ENCODE measurements at regions not wholly inside any gene's neighbourhood (a gene's known extent, or its start where the extent isn't known, plus 50 kb on each side); places are given as distances from the start of the nearest gene placed in this dataset.

- no peak for TF ChIP-seq CTCF (conservative IDR thresholded peaks at IDR 0.05; ENCODE audit: low read depth in 2 of 2)
- TF ChIP-seq EZH2phosphoT487 (IDR thresholded peaks at IDR 0.05; ENCODE audit: unreplicated experiment): no peak
- TF ChIP-seq EZH2 (IDR thresholded peaks at IDR 0.05; ENCODE audit: low read depth, unreplicated experiment): no peak
- TF ChIP-seq ZNF331 (CRISPR knock-in tag; IDR thresholded peaks at IDR 0.05; ENCODE audit: low read depth): no peak
- no peak for TF ChIP-seq REST (IDR thresholded peaks at IDR 0.05; ENCODE audit: unreplicated experiment)
- TF ChIP-seq CREB1 (CRISPR knock-in tag; IDR thresholded peaks at IDR 0.05; ENCODE audit: low read depth): no peak
- no peak for TF ChIP-seq NANOG (IDR thresholded peaks at IDR 0.05; ENCODE audit: borderline replicate concordance)
- Histone ChIP-seq H4K20me1 (replicated peaks; ENCODE audit: insufficient read depth) (no peaks in the 10 kb centered on the region), H3K4me3 (no peak overlapping the region), H3K9me2 (ENCODE audit: insufficient read depth) (no peaks in the 10 kb centered on the region), H3F3A (replicated peaks; ENCODE audit: low read depth) (no peaks in the 10 kb centered on the region), H3K4me2 (no peak overlapping the region), H3K27me3 (ENCODE audit: insufficient read depth) (no peaks in the 10 kb centered on the region), H3K4me1 (ENCODE audit: insufficient read depth) (0 out of 2 replicates have a peak, but pooled peaks cover 4% of the 10 kb centered on the region), H3K27ac (ENCODE audit: low read depth) (no peak overlapping the region), H3K79me2 (replicated peaks; ENCODE audit: insufficient read depth) (no peaks in the 10 kb centered on the region), H2AFZ (no peak overlapping the region), H3K36me3 (ENCODE audit: insufficient read depth) (no peaks in the 10 kb centered on the region)
- Mint-ChIP-seq H3K27ac (no peak overlapping the region), H3K4me1 (peaks cover 3% of the 10 kb centered on the region; the same call in 2 of the 3 replicates), H3K4me3 (no peak overlapping the region), H3K27me3 (ENCODE audit: insufficient read depth, low read depth, poor library complexity) (no peaks in the 10 kb centered on the region), H3K36me3 (ENCODE audit: low read depth) (no peaks in the 10 kb centered on the region), H3K9me3 (peaks cover 2% of the 10 kb centered on the region; the same call in 1 of the 3 replicates)
- no peak for DNase-seq (ENCODE audit: low spot score)
- no peak for ATAC-seq
Observed at GRCh38 chr4:42237010-42237409, 84.6 kb upstream of the BEND4 start.

GRCh38 chr4:42237451-42237850, 85.0 kb upstream of the BEND4 start:
- no peaks in the 10 kb centered on the region for H3K9me2 ChIP-seq (ENCODE audit: insufficient read depth)
- no peaks in the 10 kb centered on the region for H3K36me3 ChIP-seq (ENCODE audit: insufficient read depth)
- H3K79me2 ChIP-seq (replicated peaks; ENCODE audit: insufficient read depth): no peaks in the 10 kb centered on the region
- H3K4me3 ChIP-seq: no peak overlapping the region
- no peak for DNase-seq (ENCODE audit: low spot score)
- Mint-ChIP-seq H3K27ac (no peak overlapping the region), H3K27me3 (ENCODE audit: insufficient read depth, low read depth, poor library complexity) (no peaks in the 10 kb centered on the region), H3K4me1 (peaks cover 3% of the 10 kb centered on the region; the same call in 2 of the 3 replicates), H3K36me3 (ENCODE audit: low read depth) (no peaks in the 10 kb centered on the region), H3K4me3 (no peak overlapping the region), H3K9me3 (peaks cover 2% of the 10 kb centered on the region; the same call in 1 of the 3 replicates)
- no peaks in the 10 kb centered on the region for H3K27me3 ChIP-seq (ENCODE audit: insufficient read depth)
- H4K20me1 ChIP-seq (replicated peaks; ENCODE audit: insufficient read depth): no peaks in the 10 kb centered on the region
- no peak overlapping the region for H3K27ac ChIP-seq (ENCODE audit: low read depth)
- no peak for ATAC-seq
- no peak overlapping the region for H3K4me2 ChIP-seq
- no peaks in the 10 kb centered on the region for H3F3A ChIP-seq (replicated peaks; ENCODE audit: low read depth)
- H2AFZ ChIP-seq: no peak overlapping the region
- 0 out of 2 replicates have a peak, but pooled peaks cover 4% of the 10 kb centered on the region for H3K4me1 ChIP-seq (ENCODE audit: insufficient read depth)
- no peak for TF ChIP-seq JUNB (IDR thresholded peaks at IDR 0.05; ENCODE audit: unreplicated experiment)
- no peak for TF ChIP-seq ETS1 (IDR thresholded peaks at IDR 0.05)
- no peak for TF ChIP-seq ZNF114 (CRISPR knock-in tag; IDR thresholded peaks at IDR 0.05)
- no peak for TF ChIP-seq POLR2AphosphoS5 (IDR thresholded peaks at IDR 0.05; ENCODE audit: low read depth)
- TF ChIP-seq REST (IDR thresholded peaks at IDR 0.05; ENCODE audit: unreplicated experiment): no peak
- TF ChIP-seq CREB1 (CRISPR knock-in tag; IDR thresholded peaks at IDR 0.05; ENCODE audit: low read depth): no peak
- TF ChIP-seq ZNF331 (CRISPR knock-in tag; IDR thresholded peaks at IDR 0.05; ENCODE audit: low read depth): no peak
- TF ChIP-seq EZH2phosphoT487 (IDR thresholded peaks at IDR 0.05; ENCODE audit: unreplicated experiment): no peak
- no peak for TF ChIP-seq NANOG (IDR thresholded peaks at IDR 0.05; ENCODE audit: borderline replicate concordance)
- no peak for TF ChIP-seq STAT1 (IDR thresholded peaks at IDR 0.05; ENCODE audit: unreplicated experiment)
- TF ChIP-seq CTCF (conservative IDR thresholded peaks at IDR 0.05; ENCODE audit: low read depth in 2 of 2): no peak

All from GM23338 (cell line).